Ectodermal cell (in vitro differentiated cells): ENCODE measurements at regions not wholly inside any gene's neighbourhood (a gene's known extent, or its start where the extent isn't known, plus 50 kb on each side); places are given as distances from the start of the nearest gene placed in this dataset.
"Not testable (repeated sequence)": the region's sequence is repeated elsewhere in the genome, so short reads cannot be mapped to it uniquely, and the experiment has no call there.

Source experiments
- H3K27ac ChIP-seq: 2 replicates; pipeline ENCODE4 v1.7.0; 2013; ENCODE audit warnings: mild to moderate bottlenecking, low read depth, low read length; ENCODE audit not compliant: insufficient read depth, poor library complexity, severe bottlenecking
- H3K27me3 ChIP-seq: 2 replicates; pipeline ENCODE4 v1.7.0; 2013; ENCODE audit warnings: mild to moderate bottlenecking, low read length; ENCODE audit not compliant: insufficient read depth, control insufficient read depth, poor library complexity, severe bottlenecking
- H3K36me3 ChIP-seq: one replicate; pipeline ENCODE4 v1.7.0; 2013; ENCODE audit warnings: low read length; ENCODE audit not compliant: control insufficient read depth, insufficient read depth
- H3K4me1 ChIP-seq: one replicate; pipeline ENCODE4 v1.7.0; 2013; ENCODE audit warnings: low read length; ENCODE audit not compliant: control insufficient read depth, insufficient read depth
- H3K4me3 ChIP-seq: 2 replicates; pipeline ENCODE4 v1.7.0; 2013; ENCODE audit warnings: low read depth, low read length, control low read depth; ENCODE audit not compliant: insufficient read depth
- H3K9me3 ChIP-seq: 2 replicates; pipeline ENCODE4 v1.7.0; 2013; ENCODE audit warnings: mild to moderate bottlenecking, low read length, moderate library complexity; ENCODE audit not compliant: control insufficient read depth
- WGBS, 2 experiments: methylation state at CpG; one replicate each; pipeline ENCODE4 v1.1.7; 2013; ENCODE audit warnings: missing lambda C conversion rate in 2 of 2; 5-methylcytosine and 5-hydroxymethylcytosine counted together

- WGBS, 2 experiments: 63 to 65% methylated on average over 4 of the region's 4 CpGs
- Histone ChIP-seq H3K27me3 (no peaks in the 10 kb centered on the region), H3K9me3 (no peaks in the 10 kb centered on the region), H3K27ac (no peak overlapping the region), H3K4me3 (no peak overlapping the region), H3K4me1 (peaks cover 4% of the 10 kb centered on the region), H3K36me3 (no peaks in the 10 kb centered on the region)
Measured at GRCh38 chr15:47885920-47886319, 168.6 kb downstream of the SEMA6D start.

GRCh38 chr15:47887241-47887800, 170.0 kb downstream of the SEMA6D start:
- H3K4me1 ChIP-seq: peaks cover 4% of the 10 kb centered on the region
- no peaks in the 10 kb centered on the region for H3K27me3 ChIP-seq
- H3K36me3 ChIP-seq: no peaks in the 10 kb centered on the region
- no peaks in the 10 kb centered on the region for H3K9me3 ChIP-seq
- H3K4me3 ChIP-seq: no peak overlapping the region
- no peak overlapping the region for H3K27ac ChIP-seq
- 79 to 83% methylated on average over 4 to 5 of the region's 5 CpGs for whole genome bisulfite sequencing, 2 experiments

- H3K9me3 ChIP-seq: no peaks in the 10 kb centered on the region
- H3K4me3 ChIP-seq: no peak overlapping the region
- no peaks in the 10 kb centered on the region for H3K36me3 ChIP-seq
- no peaks in the 10 kb centered on the region for H3K27me3 ChIP-seq
- H3K27ac ChIP-seq: no peak overlapping the region
- peaks cover 4% of the 10 kb centered on the region for H3K4me1 ChIP-seq
- WGBS, 2 experiments: 88 to 95% methylated on average over 1 to 2 of the region's 2 CpGs
Measured at GRCh38 chr15:47888385-47889100, 171.2 kb downstream of the SEMA6D start.

- H3K36me3 ChIP-seq: no peaks in the 10 kb centered on the region
- H3K9me3 ChIP-seq: no peaks in the 10 kb centered on the region
- H3K4me3 ChIP-seq: no peak overlapping the region
- H3K27ac ChIP-seq: no peak overlapping the region
- no peaks in the 10 kb centered on the region for H3K27me3 ChIP-seq
- 95 to 96% methylated on average over 3 of the region's 3 CpGs for WGBS, 2 experiments
- H3K4me1 ChIP-seq: no peaks in the 10 kb centered on the region
Measured at GRCh38 chr15:47890397-47891150, 173.3 kb downstream of the SEMA6D start.

- 77 to 79% methylated on average over 2 of the region's 2 CpGs for WGBS, 2 experiments
- H3K4me3 ChIP-seq: no peak overlapping the region
- no peaks in the 10 kb centered on the region for H3K36me3 ChIP-seq
- no peaks in the 10 kb centered on the region for H3K27me3 ChIP-seq
- H3K27ac ChIP-seq: no peak overlapping the region
- H3K9me3 ChIP-seq: no peaks in the 10 kb centered on the region
- peaks cover 17% of the 10 kb centered on the region for H3K4me1 ChIP-seq
Measured at GRCh38 chr15:47897525-47897924, 180.2 kb downstream of the SEMA6D start.

- peaks cover 17% of the 10 kb centered on the region for H3K4me1 ChIP-seq
- WGBS, 2 experiments: 87 to 100% methylated on average over 1 of the region's 1 CpG
- peaks cover 2% of the 10 kb centered on the region for H3K9me3 ChIP-seq
- no peak overlapping the region for H3K27ac ChIP-seq
- no peaks in the 10 kb centered on the region for H3K36me3 ChIP-seq
- H3K27me3 ChIP-seq: no peaks in the 10 kb centered on the region
- H3K4me3 ChIP-seq: no peak overlapping the region
Measured at GRCh38 chr15:47900751-47901150, 183.4 kb downstream of the SEMA6D start.

- H3K4me1 ChIP-seq: peaks cover 5% of the 10 kb centered on the region
- no peak overlapping the region for H3K27ac ChIP-seq
- H3K4me3 ChIP-seq: no peak overlapping the region
- H3K36me3 ChIP-seq: no peaks in the 10 kb centered on the region
- no peaks in the 10 kb centered on the region for H3K27me3 ChIP-seq
- peaks cover 2% of the 10 kb centered on the region for H3K9me3 ChIP-seq
Measured at GRCh38 chr15:47903368-47903767, 186.1 kb downstream of the SEMA6D start.

GRCh38 chr15:47908486-47908885, 191.2 kb downstream of the SEMA6D start:
- H3K4me3 ChIP-seq: no peak overlapping the region
- WGBS, 2 experiments: 86 to 100% methylated on average over 1 of the region's 1 CpG
- H3K9me3 ChIP-seq: no peaks in the 10 kb centered on the region
- H3K36me3 ChIP-seq: no peaks in the 10 kb centered on the region
- no peaks in the 10 kb centered on the region for H3K27me3 ChIP-seq
- no peaks in the 10 kb centered on the region for H3K4me1 ChIP-seq
- no peak overlapping the region for H3K27ac ChIP-seq

- Histone ChIP-seq H3K27me3 (no peaks in the 10 kb centered on the region), H3K36me3 (no peaks in the 10 kb centered on the region), H3K27ac (no peak overlapping the region), H3K4me3 (no peak overlapping the region), H3K4me1 (no peaks in the 10 kb centered on the region), H3K9me3 (no peaks in the 10 kb centered on the region)
- WGBS, 2 experiments: 96 to 100% methylated on average over 4 of the region's 4 CpGs
Measured at GRCh38 chr15:47908950-47909670, 191.8 kb downstream of the SEMA6D start.

GRCh38 chr15:47912910-47913309, 195.6 kb downstream of the SEMA6D start:
- WGBS, 2 experiments: 77 to 79% methylated on average over 6 of the region's 6 CpGs
- H3K4me3 ChIP-seq, H3K4me1 ChIP-seq: not testable (repeated sequence)

More at GRCh38 chr15:47912910-47913309, 195.6 kb downstream of the SEMA6D start:
- not testable (repeated sequence) for H3K36me3 ChIP-seq, H3K9me3 ChIP-seq, H3K27me3 ChIP-seq, H3K27ac ChIP-seq
